ENCODE measurements at regions not wholly inside any gene's neighbourhood (a gene's known extent, or its start where the extent isn't known, plus 50 kb on each side); places are given as distances from the start of the nearest gene placed in this dataset.

- DNase-seq (ENCODE audit: low read depth): no peak
Measured at GRCh38 chr13:109669956-109670355, 116.4 kb downstream of the IRS2 start.

- no peak for DNase-seq (ENCODE audit: low read depth)
Measured at GRCh38 chr13:109669234-109669612, 117.2 kb downstream of the IRS2 start.

GRCh38 chr13:109668433-109669233 lies 117.8 kb downstream of the IRS2 start:
- no peak for DNase-seq (ENCODE audit: low read depth)

DNA sequence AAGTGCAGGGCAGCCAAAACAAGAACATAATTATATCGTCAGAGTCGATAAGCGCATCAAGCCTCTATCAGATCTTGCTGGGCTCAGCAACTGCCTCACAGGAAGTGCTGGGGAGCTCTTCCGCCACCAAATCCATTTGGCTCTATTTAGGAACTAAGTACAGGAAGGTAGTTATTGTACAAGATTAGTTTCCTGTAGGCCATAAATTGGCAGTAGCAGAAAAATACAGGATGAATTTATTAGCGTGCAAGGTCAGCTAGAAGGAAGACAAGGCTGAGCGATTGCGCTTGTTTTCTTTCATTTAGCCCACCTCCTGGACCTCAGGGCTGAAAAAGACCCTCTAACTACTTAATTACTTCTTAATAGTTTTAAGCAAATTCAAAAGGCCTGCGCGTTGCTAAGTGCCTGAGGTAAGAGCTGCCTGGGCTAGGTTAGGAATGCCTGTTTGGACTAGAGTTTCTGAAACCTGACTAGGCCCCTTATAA lies 118.5 kb downstream of the IRS2 start:
- DNase-seq (ENCODE audit: low read depth): peak; percentile 15

- DNase-seq (ENCODE audit: low read depth): no peak
Measured at GRCh38 chr13:109667056-109667455, 119.3 kb downstream of the IRS2 start.

- DNase-seq (ENCODE audit: low read depth): no peak
Measured at GRCh38 chr13:109666656-109667055, 119.7 kb downstream of the IRS2 start.

DNA sequence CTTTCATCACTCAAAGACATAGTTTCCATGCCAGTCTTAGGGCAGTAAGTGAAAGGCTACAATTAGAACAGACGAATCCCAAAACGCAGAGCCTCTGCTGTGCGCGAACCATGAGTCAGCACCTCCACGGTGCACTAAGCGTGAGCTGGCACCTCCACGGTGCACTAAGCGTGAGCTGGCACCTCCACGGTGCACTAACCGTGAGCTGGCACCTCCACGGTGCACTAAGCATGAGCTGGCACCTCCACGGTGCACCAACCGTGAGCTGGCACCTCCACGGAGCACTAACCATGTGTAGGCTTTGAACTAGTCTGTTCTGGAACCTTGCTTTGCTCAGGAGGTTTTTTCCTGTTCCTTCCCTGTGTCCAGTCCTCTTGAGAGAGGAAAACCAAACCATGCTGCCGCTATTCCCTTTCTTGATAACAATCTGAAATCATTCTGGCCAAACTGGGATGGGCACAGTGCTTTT lies 120.6 kb downstream of the IRS2 start:
- no peak for DNase-seq (ENCODE audit: low read depth)

DNA sequence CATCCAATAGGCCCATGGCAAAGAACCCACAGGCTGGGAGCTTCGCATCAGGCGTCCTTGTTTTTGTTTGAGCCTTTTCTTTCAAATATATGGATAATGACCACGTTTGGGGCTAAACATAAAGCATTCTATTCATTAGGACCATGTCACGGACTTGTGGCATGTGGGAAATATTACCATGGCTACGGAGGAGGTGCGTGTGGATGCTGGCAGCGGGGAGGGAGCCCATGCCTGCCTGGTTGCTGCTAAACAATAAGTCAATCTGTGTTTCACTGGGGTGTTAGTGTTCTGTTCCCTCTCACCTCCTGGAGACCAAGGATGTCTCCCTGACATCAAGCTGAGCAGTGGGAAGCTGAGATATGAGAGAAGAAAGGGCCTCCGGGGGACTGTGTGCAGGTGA lies 121.1 kb downstream of the IRS2 start:
- no peak for DNase-seq (ENCODE audit: low read depth)

GRCh38 chr13:109657395-109657794 lies 129.0 kb downstream of the IRS2 start:
- DNase-seq (ENCODE audit: low read depth): no peak

DNA sequence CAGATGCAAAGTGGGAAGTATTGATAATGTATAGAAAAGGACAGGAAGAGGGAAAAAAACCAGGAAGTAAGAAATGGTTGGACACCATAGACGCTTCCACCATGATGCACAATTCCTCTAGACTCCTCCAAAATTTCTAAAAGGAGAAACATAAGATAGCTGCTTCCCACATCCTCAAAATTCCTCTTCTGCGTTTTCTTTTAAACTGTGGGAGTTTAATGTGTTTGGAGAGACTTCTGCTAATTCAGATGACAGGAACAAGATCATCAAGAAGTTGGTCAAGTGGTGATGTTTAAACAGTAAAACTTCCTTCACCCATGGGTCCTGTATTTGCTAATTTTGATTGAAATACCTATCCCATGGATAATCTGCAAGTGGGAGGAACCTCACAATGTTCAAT lies 130.2 kb downstream of the IRS2 start:
- DNase-seq (ENCODE audit: low read depth): no peak

GRCh38 chr13:109655611-109656010 lies 130.8 kb downstream of the IRS2 start:
- DNase-seq (ENCODE audit: low read depth): no peak

DNA sequence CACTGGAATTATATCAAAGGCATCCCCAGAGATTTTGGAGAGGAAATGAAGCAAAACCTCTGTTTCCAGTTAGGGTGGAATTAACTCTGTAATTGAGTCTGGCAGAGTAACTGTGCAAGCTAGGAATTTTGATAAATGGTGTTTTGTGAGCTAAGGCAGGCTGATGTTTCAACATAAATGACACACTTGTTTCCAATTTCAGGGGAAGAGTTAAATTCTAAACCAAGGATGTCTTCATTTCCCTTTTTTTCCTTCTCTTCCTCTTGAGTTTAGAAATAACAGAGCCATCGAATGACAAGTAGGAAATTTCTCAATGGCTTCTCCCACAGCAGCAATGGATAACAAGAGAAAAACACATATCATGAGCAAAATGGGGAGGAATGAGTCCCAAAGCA lies 131.2 kb downstream of the IRS2 start:
- DNase-seq (ENCODE audit: low read depth): no peak

DNA sequence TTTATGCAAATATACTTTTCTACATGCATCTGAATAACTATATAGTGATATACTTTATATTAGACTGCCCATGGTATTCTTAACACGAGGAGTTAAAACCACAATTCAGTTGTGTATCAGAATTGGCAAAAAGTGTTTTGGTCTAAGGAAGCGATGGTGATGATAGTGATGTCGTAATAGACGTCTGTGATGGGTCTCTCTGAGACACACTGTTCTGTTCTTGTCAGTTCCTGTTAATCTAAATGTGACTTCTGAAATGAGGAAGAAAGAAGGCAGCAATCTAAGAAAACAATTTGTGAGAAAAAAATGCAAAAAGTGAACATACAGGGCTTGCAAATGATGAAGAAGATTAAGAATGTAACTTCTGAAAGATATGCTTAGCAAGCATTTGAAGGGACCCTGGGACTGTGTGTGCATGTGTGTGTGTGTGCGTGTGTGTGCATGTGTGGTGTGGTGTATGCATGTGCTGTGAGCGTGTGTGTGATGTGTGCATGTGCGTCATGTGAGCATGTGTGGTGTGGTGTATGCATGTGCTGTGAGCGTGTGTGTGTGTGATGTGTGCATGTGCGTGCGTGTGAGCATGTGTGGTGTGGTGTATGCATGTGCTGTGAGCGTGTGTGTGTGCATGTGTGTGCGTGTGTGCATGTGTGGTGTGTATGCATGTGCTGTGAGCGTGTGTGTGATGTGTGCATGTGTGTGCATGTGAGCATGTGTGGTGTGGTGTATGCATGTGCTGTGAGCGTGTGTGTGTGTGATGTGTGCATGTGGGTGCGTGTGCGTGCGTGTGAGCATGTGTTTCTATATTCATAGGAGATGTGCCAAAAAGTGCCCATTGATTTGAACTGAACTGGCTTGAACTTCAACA lies 131.8 kb downstream of the IRS2 start:
- DNase-seq (ENCODE audit: low read depth): peak; percentile 29

GRCh38 chr13:109652531-109652930 lies 133.9 kb downstream of the IRS2 start:
- DNase-seq (ENCODE audit: low read depth): no peak

DNA sequence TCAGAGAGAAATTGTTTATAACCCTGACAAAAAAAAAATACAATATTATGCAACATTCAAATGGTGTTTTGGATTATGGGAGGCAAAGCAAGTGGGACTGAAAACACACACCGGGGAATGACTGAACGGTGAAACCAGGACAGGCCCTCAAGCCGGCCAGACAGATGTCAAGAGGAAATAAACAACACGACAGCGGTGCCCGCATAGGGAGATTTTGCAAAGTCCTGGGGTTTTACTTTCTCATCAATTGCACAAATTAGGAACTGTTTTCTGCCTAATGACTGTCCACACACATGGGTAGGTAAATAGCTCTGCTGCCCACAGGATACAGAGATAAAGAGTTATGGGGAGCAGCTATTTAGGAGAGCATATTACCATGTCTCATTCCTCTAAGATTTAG lies 134.5 kb downstream of the IRS2 start:
- no peak for DNase-seq (ENCODE audit: low read depth)

DNA sequence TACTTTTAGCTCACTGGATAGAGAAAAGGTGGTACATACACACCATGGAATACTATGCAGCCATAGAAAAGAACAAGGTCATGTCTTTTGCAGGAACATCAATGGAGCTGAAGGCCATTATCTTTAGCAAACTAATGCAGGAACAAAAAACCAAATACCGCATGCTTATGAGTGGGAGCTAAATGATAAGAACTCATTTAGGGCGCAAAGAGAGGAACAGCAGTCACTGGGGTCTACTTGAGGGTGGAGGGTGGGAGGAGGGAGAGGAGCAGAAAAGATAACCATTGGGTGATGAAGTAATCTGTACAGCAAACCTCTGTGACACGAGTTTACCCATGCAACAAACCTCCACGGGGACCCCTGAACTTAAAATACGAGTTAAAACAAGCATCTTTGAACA lies 135.1 kb downstream of the IRS2 start:
- no peak for DNase-seq (ENCODE audit: low read depth)

DNA sequence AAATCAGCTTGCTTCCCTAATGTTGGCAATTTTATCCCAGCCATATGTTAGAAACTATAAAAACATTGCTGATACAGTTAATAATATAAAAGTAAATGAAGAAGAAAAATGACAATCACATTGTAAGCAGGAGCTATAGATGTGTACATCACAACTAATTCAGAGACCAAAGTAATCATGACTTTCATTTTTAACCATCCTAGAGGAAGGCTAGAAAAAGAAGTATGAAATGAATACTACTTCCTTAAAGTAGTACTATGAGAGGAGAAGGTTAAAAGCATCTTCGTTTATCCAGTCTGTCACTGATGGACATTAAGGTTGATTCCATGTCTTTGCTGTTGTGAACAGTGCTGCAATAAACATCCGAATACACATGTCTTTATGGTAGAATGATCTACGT lies 135.5 kb downstream of the IRS2 start:
- DNase-seq (ENCODE audit: low read depth): no peak

- no peak for DNase-seq (ENCODE audit: low read depth)
Measured at GRCh38 chr13:109649713-109650112, 136.7 kb downstream of the IRS2 start.

GRCh38 chr13:109647699-109648098 lies 138.7 kb downstream of the IRS2 start:
- no peak for DNase-seq (ENCODE audit: low read depth)

GRCh38 chr13:109647053-109647452 lies 139.3 kb downstream of the IRS2 start:
- no peak for DNase-seq (ENCODE audit: low read depth)

DNA sequence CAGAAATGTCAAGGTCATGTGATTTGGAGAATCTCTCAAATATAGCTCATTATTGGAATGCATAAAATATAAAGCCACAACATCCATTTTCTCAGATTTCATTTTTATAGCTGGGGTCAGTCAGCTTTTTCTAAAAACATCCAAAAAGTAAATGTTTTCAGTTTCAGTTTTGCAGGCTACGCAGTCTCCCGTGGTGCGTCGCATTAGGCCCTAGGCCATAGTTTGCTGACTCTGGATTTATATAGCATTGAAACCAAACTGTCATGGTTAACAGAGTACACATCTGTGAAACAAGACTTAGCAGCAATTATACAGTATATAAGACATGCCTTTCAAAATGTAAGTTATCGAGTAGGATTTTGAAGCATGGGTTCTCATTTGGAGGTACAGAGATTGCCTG lies 140.0 kb downstream of the IRS2 start:
- no peak for DNase-seq (ENCODE audit: low read depth)

DNA sequence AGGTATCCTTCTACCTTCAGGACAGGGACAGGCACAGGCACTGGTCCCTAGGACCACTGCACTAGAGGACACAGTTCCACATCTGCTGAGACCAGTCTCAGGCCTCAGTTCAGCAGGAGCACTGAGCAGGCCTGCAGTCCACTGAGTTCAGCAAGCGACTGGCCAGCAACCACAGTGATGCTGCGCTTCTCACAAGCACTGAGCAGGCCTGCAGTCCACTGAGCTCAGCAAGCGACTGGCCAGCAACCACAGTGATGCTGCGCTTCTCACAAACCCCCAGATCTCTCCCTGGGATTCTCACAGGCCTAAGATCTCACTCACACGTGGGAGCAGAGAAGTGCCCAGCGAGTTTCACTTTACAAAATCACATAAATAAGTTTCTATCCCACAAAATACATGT lies 140.6 kb downstream of the IRS2 start:
- no peak for DNase-seq (ENCODE audit: low read depth)

DNA sequence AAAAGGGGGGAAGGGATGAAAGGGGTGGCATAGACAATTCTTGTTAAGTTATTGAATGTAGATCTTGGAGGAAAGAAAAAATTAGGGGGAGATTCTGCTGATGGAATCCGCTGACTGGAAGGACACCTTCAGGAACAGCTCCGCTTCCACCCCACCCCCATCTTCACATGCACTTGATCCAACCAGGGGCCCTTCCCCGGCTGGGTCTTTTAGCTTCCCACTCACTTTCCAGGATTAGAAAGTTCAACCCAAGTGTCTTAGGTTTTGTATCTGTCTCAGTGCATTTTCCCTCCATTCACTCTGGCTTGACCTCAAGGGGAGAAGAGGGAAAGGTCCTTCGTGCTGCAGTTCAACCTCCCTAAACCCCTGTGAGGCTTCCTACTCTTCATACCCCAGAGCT lies 141.4 kb downstream of the IRS2 start:
- no peak for DNase-seq (ENCODE audit: low read depth)
